A549 (cell line): ENCODE measurements at regions not wholly inside any gene's neighbourhood (a gene's known extent, or its start where the extent isn't known, plus 50 kb on each side); places are given as distances from the start of the nearest gene placed in this dataset.

Experiments used
- ATAC-seq, 2 experiments: fragments of 200-7000 bp in 1 of 2; fragments of >200 bp in 1 of 2; cut with Nextera tagmentation in 1 of 2; cut with Tn5 transposase in 1 of 2; 3 replicates each; pipeline versions ENCODE4 v1.8.0 to v1.9.1; 2018 to 2020; ENCODE audit warnings: mild to moderate bottlenecking in 1 of 2, moderate library complexity in 1 of 2
- CTCF ChIA-PET: fragments of 300-600 bp; sonication (Branson Sonifier 250); formaldehyde crosslinking; extraction: SDS; loops from one replicate; lab custom pipeline; 2021; ENCODE audit warnings: antibody characterized with exemption, inconsistent platforms; lab: Yijun Ruan, JAX
- POLR2A ChIA-PET: fragments of 350-600 bp; formaldehyde crosslinking; extraction: SDS; loops from one replicate; lab custom pipeline; 2021; ENCODE audit warnings: antibody characterized with exemption, inconsistent platforms; lab: Yijun Ruan, JAX
- DNase-seq, 2 experiments: peaks; one replicate each; pipeline versions ENCODE4 v3.0.0 to v3.0.0-alpha.2; 2011 to 2016; ENCODE audit warnings: low read depth in 1 of 2, low spot score in 1 of 2
- FAIRE-seq: peaks from 2 replicates; lab custom pipeline; 2011; peaks lifted over from hg19 to GRCh38; lab: Jason Lieb, UNC
- H3K27ac ChIP-seq, 2 experiments: fragments of >200 bp; sonication (Bioruptor Twin); formaldehyde crosslinking; 3 replicates each; pipeline ENCODE4 v1.5.1; 2016 to 2017
- H3K4me1 ChIP-seq: fragments of >200 bp; sonication (Bioruptor Twin); formaldehyde crosslinking; 3 replicates; pipeline ENCODE4 v1.6.1; 2016
- H3K4me2 ChIP-seq: fragments of >200 bp; sonication (Bioruptor Twin); formaldehyde crosslinking; 3 replicates; pipeline ENCODE4 v1.6.1; 2016
- H3K4me3 ChIP-seq: fragments of >200 bp; sonication (Bioruptor Twin); formaldehyde crosslinking; 3 replicates; pipeline ENCODE4 v1.5.1; 2016
- H3K9me3 ChIP-seq: fragments of >200 bp; sonication (Bioruptor Twin); formaldehyde crosslinking; 3 replicates; pipeline ENCODE4 v1.6.1; 2016
- CHD2 ChIP-seq: fragments of 150-350 bp; IDR thresholded peaks from 2 replicates; pipeline ENCODE4 v1.6.1; 2014; ENCODE audit warnings: low read length; ENCODE audit not compliant: partially characterized antibody
- FOSB ChIP-seq: fragments of 250-450 bp; sonication (Bioruptor Pico); IDR thresholded peaks from 2 replicates; pipeline ENCODE4 v1.5.0; 2020; ENCODE audit warnings: mild to moderate bottlenecking, moderate library complexity
- GATA3 ChIP-seq: IDR thresholded peaks from 2 replicates; pipeline ENCODE4 v1.6.1; 2012; ENCODE audit warnings: borderline replicate concordance
- HDAC2 ChIP-seq: fragments of 200-600 bp; sonication (generic); IDR thresholded peaks from 2 replicates; pipeline ENCODE4 v1.6.1; 2016
- HES2 ChIP-seq: fragments of >200 bp; sonication (Bioruptor Twin); formaldehyde crosslinking; IDR thresholded peaks from 2 replicates; pipeline ENCODE4 v1.6.1; 2016
- HEYL ChIP-seq: fragments of 250-450 bp; sonication (Bioruptor Pico); IDR thresholded peaks from 2 replicates; pipeline ENCODE4 v1.8.0; 2021; ENCODE audit warnings: mild to moderate bottlenecking, moderate library complexity
- HMGXB4 ChIP-seq: fragments of 250-450 bp; sonication (Bioruptor Pico); IDR thresholded peaks from 2 replicates; pipeline ENCODE4 v1.5.0; 2021; ENCODE audit warnings: mild to moderate bottlenecking, moderate library complexity, borderline replicate concordance
- HOXA7 ChIP-seq: fragments of 250-450 bp; sonication (Bioruptor Pico); IDR thresholded peaks from 2 replicates; pipeline ENCODE4 v1.5.0; 2020; ENCODE audit warnings: mild to moderate bottlenecking, moderate library complexity
- JUNB ChIP-seq: fragments of >200 bp; sonication (Bioruptor Twin); formaldehyde crosslinking; IDR thresholded peaks from 2 replicates; pipeline ENCODE4 v1.6.1; 2016
- MAFK ChIP-seq: fragments of 450-650 bp; IDR thresholded peaks from 2 replicates; pipeline ENCODE4 v1.6.1; 2014; ENCODE audit not compliant: partially characterized antibody
- MAX ChIP-seq: IDR thresholded peaks from 2 replicates; pipeline ENCODE4 v1.6.1; 2012
- MAZ ChIP-seq: fragments of 150-350 bp; IDR thresholded peaks from 2 replicates; pipeline ENCODE4 v1.6.1; 2014; ENCODE audit warnings: antibody characterized with exemption, low read depth, low read length, borderline replicate concordance
- NFE2L2 ChIP-seq: fragments of 150-350 bp; conservative IDR thresholded peaks from 2 replicates; pipeline ENCODE4 v1.6.1; 2014; ENCODE audit warnings: low read length
- NPAS2 ChIP-seq: fragments of 250-450 bp; sonication (Bioruptor Pico); IDR thresholded peaks from 2 replicates; pipeline ENCODE4 v1.8.0; 2022; ENCODE audit warnings: mild to moderate bottlenecking, moderate library complexity, borderline replicate concordance
- NR3C1 ChIP-seq: fragments of >200 bp; sonication (Bioruptor Twin); formaldehyde crosslinking; IDR thresholded peaks from 3 replicates; pipeline ENCODE4 v1.6.1; 2017
- PBX3 ChIP-seq: IDR thresholded peaks from 2 replicates; pipeline ENCODE4 v1.6.1; 2012
- SMC3 ChIP-seq: fragments of >200 bp; sonication (Bioruptor Twin); formaldehyde crosslinking; IDR thresholded peaks from 3 replicates; pipeline ENCODE4 v1.6.1; 2018; ENCODE audit warnings: inconsistent platforms
- SREBF2 ChIP-seq: fragments of 450-650 bp; IDR thresholded peaks from 2 replicates; pipeline ENCODE4 v1.6.1; 2014; ENCODE audit warnings: mild to moderate bottlenecking, moderate library complexity
- TFCP2L1 ChIP-seq: fragments of 250-450 bp; sonication (Bioruptor Pico); IDR thresholded peaks from 2 replicates; pipeline ENCODE4 v1.5.0; 2021; ENCODE audit warnings: mild to moderate bottlenecking
- ZFP36 ChIP-seq: fragments of 450-650 bp; IDR thresholded peaks from 2 replicates; pipeline ENCODE4 v1.6.1; 2014; ENCODE audit warnings: borderline replicate concordance; ENCODE audit not compliant: partially characterized antibody
- ZSCAN20 ChIP-seq: fragments of 250-450 bp; sonication (Bioruptor Pico); IDR thresholded peaks from 2 replicates; pipeline ENCODE4 v1.8.0; 2022; ENCODE audit warnings: mild to moderate bottlenecking, moderate library complexity
- WGBS: methylation state at CpG from one replicate; pipeline ENCODE4 v1.1.6; 2017; ENCODE audit errors: missing lambda C conversion rate; 5-methylcytosine and 5-hydroxymethylcytosine counted together

DNA sequence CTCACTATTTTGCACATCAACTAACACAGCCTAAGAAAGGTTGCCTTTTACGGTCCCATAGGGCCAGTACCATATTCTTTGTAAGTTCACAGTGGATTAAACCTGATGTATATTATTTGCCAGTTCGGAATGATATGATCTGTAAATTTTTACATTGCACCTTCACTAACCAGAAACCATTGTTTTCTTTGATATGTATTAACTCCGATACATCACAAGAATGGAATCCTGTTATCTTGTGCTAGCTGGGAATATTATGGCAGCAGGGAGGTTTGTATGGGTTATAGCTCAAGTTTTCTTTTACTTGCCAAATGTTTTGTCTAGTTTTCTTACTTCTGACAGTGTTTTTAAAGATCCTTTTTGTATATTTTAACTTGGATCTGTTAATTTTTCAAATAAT lies 51.4 kb upstream of the S1PR1 start:
- H3K4me2 ChIP-seq, result no peak overlapping the region
- ATAC-seq (no peak), FAIRE-seq (no peak), DNase-seq (no peak)
- no peaks in the 10 kb centered on the region for H3K4me1 ChIP-seq
- no peaks in the 10 kb centered on the region for H3K9me3 ChIP-seq
- WGBS, result 66% methylated on average over 3 of the region's 3 CpGs
- H3K27ac ChIP-seq, result no peak overlapping the region
- ChIA-PET CTCF (no interaction called here), POLR2A (no interaction called here)
- no peak overlapping the region for H3K4me3 ChIP-seq
- TF ChIP-seq SREBF2 (no peak), MAZ (no peak), HMGXB4 (no peak), TFCP2L1 (CRISPR knock-in tag) (no peak), JUNB (no peak), MAFK (no peak), HDAC2 (no peak), ZSCAN20 (CRISPR knock-in tag) (no peak), SMC3 (no peak)

GRCh38 chr1:101183388-101183699 lies 53.5 kb upstream of the S1PR1 start:
- no peak for FAIRE-seq
- POLR2A ChIA-PET, result no interaction called here
- TF ChIP-seq HEYL (CRISPR knock-in tag), result no peak
- TF ChIP-seq HOXA7 (CRISPR knock-in tag), result no peak
- TF ChIP-seq HES2, result no peak
- TF ChIP-seq GATA3, result no peak
- TF ChIP-seq FOSB, result no peak
- no peak for TF ChIP-seq CHD2
- no peak for TF ChIP-seq MAFK
- no peak for TF ChIP-seq ZFP36
- TF ChIP-seq NPAS2 (CRISPR knock-in tag), result no peak
- no peak for TF ChIP-seq SREBF2
- TF ChIP-seq MAX, result no peak
- TF ChIP-seq, all 56 proteins: peak for 0
- CTCF ChIA-PET, result no interaction called here
- H3K4me3 ChIP-seq, result no peak overlapping the region
- H3K27ac ChIP-seq, result no peak overlapping the region
- H3K4me1 ChIP-seq, result no peaks in the 10 kb centered on the region
- no peaks in the 10 kb centered on the region for H3K9me3 ChIP-seq
- H3K4me2 ChIP-seq, result no peak overlapping the region
- 16% methylated on average over 3 of the region's 3 CpGs for WGBS
- ATAC-seq, result no peak
- DNase-seq, result no peak

DNA sequence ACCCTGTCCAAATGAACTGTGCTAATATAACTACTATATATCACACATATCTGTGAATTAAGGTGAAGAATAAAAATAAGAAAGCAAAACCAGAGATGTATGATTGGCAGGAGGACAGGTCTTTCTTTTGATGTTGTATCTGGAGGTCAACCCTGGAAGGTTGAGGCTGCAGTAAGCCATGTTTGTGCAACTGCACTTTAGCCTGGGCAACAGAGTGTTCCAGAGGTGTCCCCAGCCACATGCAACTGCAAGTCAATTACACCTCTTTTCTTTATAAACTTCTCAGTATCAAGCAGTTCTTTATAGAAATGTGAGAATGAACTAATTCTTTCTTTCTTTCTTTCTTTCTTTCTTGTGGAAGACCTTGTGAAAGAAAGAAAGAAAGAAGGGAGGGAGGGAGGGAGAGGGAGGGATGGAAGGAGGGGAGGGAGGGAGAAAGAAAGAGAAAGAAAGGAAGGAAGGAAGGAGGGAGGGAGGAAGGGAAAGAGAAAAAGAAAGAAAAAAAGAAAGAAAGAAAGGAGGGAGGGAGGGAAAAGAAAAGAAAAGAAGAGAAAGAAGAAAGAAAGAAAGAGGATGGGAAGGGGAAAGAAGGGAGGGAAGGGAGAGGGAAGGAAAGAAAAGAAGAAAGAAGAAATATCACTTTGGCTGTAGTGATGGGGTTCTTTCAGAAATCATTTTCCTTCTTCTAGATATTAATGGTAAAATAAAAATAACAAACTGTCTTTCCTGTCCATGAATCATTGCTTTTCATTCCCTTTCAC lies 54.0 kb upstream of the S1PR1 start:
- no peak overlapping the region for H3K4me3 ChIP-seq
- POLR2A ChIA-PET, result no interaction called here
- FAIRE-seq, result no peak
- no peak for ATAC-seq
- no peak for TF ChIP-seq NFE2L2
- TF ChIP-seq HMGXB4, result no peak
- no peak for TF ChIP-seq PBX3
- no peak for TF ChIP-seq NR3C1
- TF ChIP-seq, all 56 proteins: peak for 0
- DNase-seq, result no peak
- Histone ChIP-seq H3K27ac (no peak overlapping the region), H3K9me3 (no peaks in the 10 kb centered on the region), H3K4me1 (no peaks in the 10 kb centered on the region), H3K4me2 (no peak overlapping the region)
- CTCF ChIA-PET, result no interaction called here
